KMS-11 (cell line): ENCODE measurements at regions not wholly inside any gene's neighbourhood (a gene's known extent, or its start where the extent isn't known, plus 50 kb on each side); places are given as distances from the start of the nearest gene placed in this dataset.

Source experiments
- H2AFZ ChIP-seq: fragments of 200-600 bp; sonication (generic); 2 replicates; pipeline ENCODE4 v1.6.1; 2016; ENCODE audit warnings: antibody characterized with exemption, mixed run types, low read depth
- H3K27ac ChIP-seq: fragments of 200-600 bp; sonication (generic); 2 replicates; pipeline ENCODE4 v1.6.1; 2016; ENCODE audit warnings: mild to moderate bottlenecking, mixed run types
- H3K27me3 ChIP-seq: fragments of 200-600 bp; sonication (generic); 2 replicates; pipeline ENCODE4 v1.6.1; 2017; ENCODE audit warnings: mild to moderate bottlenecking, low read depth, mixed run types, moderate library complexity; ENCODE audit not compliant: insufficient read depth
- H3K36me3 ChIP-seq: fragments of 200-600 bp; sonication (generic); 2 replicates; pipeline ENCODE4 v1.6.1; 2017; ENCODE audit warnings: mild to moderate bottlenecking, mixed run types; ENCODE audit not compliant: insufficient read depth
- H3K4me1 ChIP-seq: fragments of 200-600 bp; sonication (generic); 2 replicates; pipeline ENCODE4 v1.6.1; 2016; ENCODE audit warnings: mild to moderate bottlenecking, low read depth, mixed run types; ENCODE audit not compliant: poor library complexity, severe bottlenecking
- H3K4me2 ChIP-seq: fragments of 200-600 bp; sonication (generic); 2 replicates; pipeline ENCODE4 v1.7.0; 2016; ENCODE audit warnings: mild to moderate bottlenecking, mixed run types
- H3K4me3 ChIP-seq: fragments of 200-600 bp; sonication (generic); IDR thresholded peaks from 2 replicates; pipeline ENCODE4 v1.6.1; 2017; ENCODE audit warnings: low read depth, low read length, mixed read lengths; ENCODE audit not compliant: insufficient read depth
- H3K79me2 ChIP-seq: fragments of 200-600 bp; sonication (generic); 2 replicates; pipeline ENCODE4 v1.6.1; 2016; ENCODE audit warnings: low read depth, mixed run types; ENCODE audit not compliant: insufficient read depth
- H3K9ac ChIP-seq: fragments of 200-600 bp; sonication (generic); 2 replicates; pipeline ENCODE4 v1.6.1; 2016; ENCODE audit warnings: mild to moderate bottlenecking, mixed run types
- H4K20me1 ChIP-seq: fragments of 200-600 bp; sonication (generic); 2 replicates; pipeline ENCODE4 v1.6.1; 2016; ENCODE audit warnings: mild to moderate bottlenecking, mixed run types; ENCODE audit not compliant: insufficient read depth
- TF ChIP-seq, protein P1 (sequence below): fragments of 200-600 bp; sonication (generic); conservative IDR thresholded peaks from 2 replicates; pipeline ENCODE4 v1.6.1; 2017; ENCODE audit warnings: low read depth, mild to moderate bottlenecking, antibody characterized with exemption, low read length, moderate library complexity, mixed read lengths

- H4K20me1 ChIP-seq = no peaks in the 10 kb centered on the region
- H3K4me3 ChIP-seq = no peak overlapping the region
- no peaks in the 10 kb centered on the region for H3K79me2 ChIP-seq
- TF ChIP-seq, protein P1, sequence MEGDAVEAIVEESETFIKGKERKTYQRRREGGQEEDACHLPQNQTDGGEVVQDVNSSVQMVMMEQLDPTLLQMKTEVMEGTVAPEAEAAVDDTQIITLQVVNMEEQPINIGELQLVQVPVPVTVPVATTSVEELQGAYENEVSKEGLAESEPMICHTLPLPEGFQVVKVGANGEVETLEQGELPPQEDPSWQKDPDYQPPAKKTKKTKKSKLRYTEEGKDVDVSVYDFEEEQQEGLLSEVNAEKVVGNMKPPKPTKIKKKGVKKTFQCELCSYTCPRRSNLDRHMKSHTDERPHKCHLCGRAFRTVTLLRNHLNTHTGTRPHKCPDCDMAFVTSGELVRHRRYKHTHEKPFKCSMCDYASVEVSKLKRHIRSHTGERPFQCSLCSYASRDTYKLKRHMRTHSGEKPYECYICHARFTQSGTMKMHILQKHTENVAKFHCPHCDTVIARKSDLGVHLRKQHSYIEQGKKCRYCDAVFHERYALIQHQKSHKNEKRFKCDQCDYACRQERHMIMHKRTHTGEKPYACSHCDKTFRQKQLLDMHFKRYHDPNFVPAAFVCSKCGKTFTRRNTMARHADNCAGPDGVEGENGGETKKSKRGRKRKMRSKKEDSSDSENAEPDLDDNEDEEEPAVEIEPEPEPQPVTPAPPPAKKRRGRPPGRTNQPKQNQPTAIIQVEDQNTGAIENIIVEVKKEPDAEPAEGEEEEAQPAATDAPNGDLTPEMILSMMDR = no peak
- peaks cover 8% of the 10 kb centered on the region for H3K4me1 ChIP-seq
- no peaks in the 10 kb centered on the region for H3K27me3 ChIP-seq
- H3K27ac ChIP-seq = no peak overlapping the region
- no peaks in the 10 kb centered on the region for H3K36me3 ChIP-seq
- peak overlapping the region; percentile 76; the same call in 1 of the 2 replicates for H3K4me2 ChIP-seq
- no peak overlapping the region for H3K9ac ChIP-seq
- H2AFZ ChIP-seq = no peak overlapping the region
Measured at GRCh38 chr9:2243666-2244555, 228.8 kb downstream of the SMARCA2 start.

DNA sequence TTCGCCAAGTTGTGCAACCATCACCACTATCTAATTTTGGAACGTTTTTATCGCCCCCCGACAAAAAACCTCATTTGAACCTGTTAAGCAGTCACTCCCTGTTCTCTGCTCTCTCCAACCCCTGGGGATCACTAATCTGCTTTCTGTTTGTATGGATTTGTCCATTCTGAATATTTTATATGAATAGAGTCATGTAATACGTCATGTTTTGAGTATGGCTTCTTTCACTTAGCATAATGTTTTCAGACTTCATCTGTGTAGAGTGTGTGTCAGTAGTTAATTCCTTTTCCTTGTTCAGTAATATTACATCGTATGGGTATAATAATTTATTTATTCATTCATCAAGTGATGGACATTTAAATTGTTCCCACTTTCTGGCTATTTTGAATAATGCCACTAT lies 232.2 kb downstream of the SMARCA2 start:
- Histone ChIP-seq H3K27me3 (no peaks in the 10 kb centered on the region), H3K79me2 (no peaks in the 10 kb centered on the region), H3K27ac (no peak overlapping the region), H3K4me3 (no peak overlapping the region), H2AFZ (no peak overlapping the region), H3K36me3 (no peaks in the 10 kb centered on the region), H3K9ac (no peak overlapping the region), H3K4me2 (no peak overlapping the region), H4K20me1 (no peaks in the 10 kb centered on the region), H3K4me1 (peaks cover 8% of the 10 kb centered on the region)
- TF ChIP-seq, protein P1 = no peak

GRCh38 chr9:2248768-2249265 lies 233.7 kb downstream of the SMARCA2 start:
- H3K4me3 ChIP-seq = no peak overlapping the region
- no peaks in the 10 kb centered on the region for H3K4me1 ChIP-seq
- no peaks in the 10 kb centered on the region for H3K27me3 ChIP-seq
- no peaks in the 10 kb centered on the region for H4K20me1 ChIP-seq
- no peak overlapping the region for H3K27ac ChIP-seq
- no peak overlapping the region for H3K9ac ChIP-seq
- TF ChIP-seq, protein P1 = no peak
- no peaks in the 10 kb centered on the region for H3K36me3 ChIP-seq
- H3K79me2 ChIP-seq = no peaks in the 10 kb centered on the region
- H2AFZ ChIP-seq = no peak overlapping the region
- no peak overlapping the region for H3K4me2 ChIP-seq

- no peaks in the 10 kb centered on the region for H3K36me3 ChIP-seq
- no peaks in the 10 kb centered on the region for H3K27me3 ChIP-seq
- H3K4me3 ChIP-seq = no peak overlapping the region
- TF ChIP-seq, protein P1 = no peak
- no peak overlapping the region for H3K9ac ChIP-seq
- H3K4me1 ChIP-seq = no peaks in the 10 kb centered on the region
- H4K20me1 ChIP-seq = no peaks in the 10 kb centered on the region
- H3K79me2 ChIP-seq = no peaks in the 10 kb centered on the region
- H3K27ac ChIP-seq = no peak overlapping the region
- no peak overlapping the region for H2AFZ ChIP-seq
- no peak overlapping the region for H3K4me2 ChIP-seq
Measured at GRCh38 chr9:2253636-2254580, 238.8 kb downstream of the SMARCA2 start.
